SK-N-SH (cell line): ENCODE measurements at regions not wholly inside any gene's neighbourhood (a gene's known extent, or its start where the extent isn't known, plus 50 kb on each side); places are given as distances from the start of the nearest gene placed in this dataset.

Experiments used
- GABPA ChIP-seq: IDR thresholded peaks from 2 replicates; pipeline ENCODE4 v1.4.0; 2012; ENCODE audit warnings: low read depth, mild to moderate bottlenecking
- JUND ChIP-seq: IDR thresholded peaks from 2 replicates; pipeline ENCODE4 v1.4.0; 2012
- POLR2AphosphoS5 ChIP-seq: IDR thresholded peaks from 2 replicates; pipeline ENCODE4 v1.6.1; 2012; ENCODE audit warnings: low read depth, low read length

GRCh38 chr19:56916528-56916927 lies 76.0 kb upstream of the PEG3 start:
- TF ChIP-seq POLR2AphosphoS5 (no peak), JUND (no peak), GABPA (no peak)
